OCI-LY7 (cell line): ENCODE measurements at regions not wholly inside any gene's neighbourhood (a gene's known extent, or its start where the extent isn't known, plus 50 kb on each side); places are given as distances from the start of the nearest gene placed in this dataset.

Experiments
- BruUV-seq: library from RNA; stranded (reverse); fragments of 400-500 nt; replicated peaks from 2 replicates; lab custom pipeline; 2021; lab: Mats Ljungman, UMichigan
- CTCF ChIA-PET: fragments of 300-600 bp; sonication (Branson Sonifier 250); formaldehyde crosslinking; loops from one replicate; lab custom pipeline; 2022; ENCODE audit warnings: antibody characterized with exemption; ENCODE audit not compliant: unreplicated experiment; lab: Charles Lee
- POLR2A ChIA-PET: fragments of 300-600 bp; sonication (Branson Sonifier 250); formaldehyde crosslinking; loops from one replicate; lab custom pipeline; 2022; ENCODE audit warnings: antibody characterized with exemption; lab: Charles Lee
- DNase-seq: peaks from one replicate; pipeline ENCODE4 v3.0.0-alpha.2; 2015; ENCODE audit warnings: low spot score
- H2AFZ ChIP-seq: fragments of 200-600 bp; sonication (generic), shearing (Covaris generic); 2 replicates; pipeline ENCODE4 v1.6.1; 2014; ENCODE audit warnings: mild to moderate bottlenecking, antibody characterized with exemption, low read length, moderate library complexity
- H3K27ac ChIP-seq: fragments of 200-600 bp; sonication (generic); 2 replicates; pipeline ENCODE4 v1.5.1; 2014; ENCODE audit warnings: mixed run types, low read depth, mild to moderate bottlenecking, moderate library complexity, low read length, inconsistent platforms; ENCODE audit not compliant: poor library complexity, severe bottlenecking
- H3K36me3 ChIP-seq: fragments of 200-600 bp; sonication (generic); 2 replicates; pipeline ENCODE4 v1.6.1; 2014; ENCODE audit warnings: mild to moderate bottlenecking, antibody characterized with exemption, low read length, moderate library complexity, mixed read lengths; ENCODE audit not compliant: insufficient read depth
- H3K4me1 ChIP-seq: fragments of 200-600 bp; sonication (generic); 2 replicates; pipeline ENCODE4 v1.5.1; 2014; ENCODE audit warnings: mild to moderate bottlenecking, low read length; ENCODE audit not compliant: insufficient read depth, poor library complexity, severe bottlenecking
- H3K4me2 ChIP-seq: fragments of 200-600 bp; sonication (generic); 2 replicates; pipeline ENCODE4 v1.6.1; 2014; ENCODE audit warnings: mild to moderate bottlenecking, low read length
- H3K4me3 ChIP-seq: fragments of 200-600 bp; sonication (generic); 2 replicates; pipeline ENCODE4 v1.5.1; 2014; ENCODE audit warnings: mild to moderate bottlenecking, low read depth, low read length; ENCODE audit not compliant: poor library complexity, severe bottlenecking
- H3K79me2 ChIP-seq: fragments of 200-600 bp; sonication (generic); 2 replicates; pipeline ENCODE4 v1.6.1; 2016; ENCODE audit warnings: low read depth, mild to moderate bottlenecking, low read length, moderate library complexity, mixed read lengths; ENCODE audit not compliant: insufficient read depth
- H3K9me2 ChIP-seq: fragments of 200-600 bp; sonication (generic); 2 replicates; pipeline ENCODE4 v1.6.1; 2016; ENCODE audit warnings: mild to moderate bottlenecking, low read length, mixed read lengths; ENCODE audit not compliant: insufficient read depth
- H3K9me3 ChIP-seq: fragments of 200-600 bp; sonication (generic); 2 replicates; pipeline ENCODE4 v1.6.1; 2014; ENCODE audit warnings: mild to moderate bottlenecking, mixed run types, low read length, mixed read lengths
- H4K20me1 ChIP-seq: fragments of 200-600 bp; sonication (generic); 2 replicates; pipeline ENCODE4 v1.6.1; 2014; ENCODE audit warnings: mild to moderate bottlenecking, antibody characterized with exemption, low read length, moderate library complexity, mixed read lengths; ENCODE audit not compliant: insufficient read depth
- EZH2phosphoT487 ChIP-seq: fragments of 200-600 bp; sonication (generic); IDR thresholded peaks from 2 replicates; pipeline ENCODE4 v1.6.1; 2018; ENCODE audit warnings: low read depth, borderline replicate concordance, mild to moderate bottlenecking, mixed run types, antibody characterized with exemption, low read length, moderate library complexity, mixed read lengths
- intact Hi-C: fragments of 100-400 bp; cut with micrococcal nuclease; formaldehyde crosslinking; loops from one replicate; pipeline ENCODE4 v1.10.0; 2022; ENCODE audit not compliant: unreplicated experiment
- TF ChIP-seq, protein P1 (sequence below): fragments of 200-600 bp; sonication (generic); conservative IDR thresholded peaks from 2 replicates; pipeline ENCODE4 v1.5.1; 2014; ENCODE audit warnings: mild to moderate bottlenecking, antibody characterized with exemption, low read length, moderate library complexity, mixed read lengths

- no peak overlapping the region for H3K4me3 ChIP-seq
- no peak overlapping the region for H3K27ac ChIP-seq
- intact Hi-C loops: no loop called here
- DNase-seq: no peak
- no peak overlapping the region for H2AFZ ChIP-seq
- no TSS peak for BruUV-seq
- H3K9me3 ChIP-seq: no peaks in the 10 kb centered on the region
- H3K4me2 ChIP-seq: no peak overlapping the region
- CTCF ChIA-PET: no interaction called here
- no peaks in the 10 kb centered on the region for H4K20me1 ChIP-seq
- no peaks in the 10 kb centered on the region for H3K9me2 ChIP-seq
- no peaks in the 10 kb centered on the region for H3K79me2 ChIP-seq
- no peaks in the 10 kb centered on the region for H3K4me1 ChIP-seq
- POLR2A ChIA-PET: interaction anchor here (0.7 kb wide), 1 partner anchor 305 kb away, joined by 3 read pairs; no protein-coding TSS in a partner anchor
- no peak for TF ChIP-seq EZH2phosphoT487
- TF ChIP-seq, protein P1, sequence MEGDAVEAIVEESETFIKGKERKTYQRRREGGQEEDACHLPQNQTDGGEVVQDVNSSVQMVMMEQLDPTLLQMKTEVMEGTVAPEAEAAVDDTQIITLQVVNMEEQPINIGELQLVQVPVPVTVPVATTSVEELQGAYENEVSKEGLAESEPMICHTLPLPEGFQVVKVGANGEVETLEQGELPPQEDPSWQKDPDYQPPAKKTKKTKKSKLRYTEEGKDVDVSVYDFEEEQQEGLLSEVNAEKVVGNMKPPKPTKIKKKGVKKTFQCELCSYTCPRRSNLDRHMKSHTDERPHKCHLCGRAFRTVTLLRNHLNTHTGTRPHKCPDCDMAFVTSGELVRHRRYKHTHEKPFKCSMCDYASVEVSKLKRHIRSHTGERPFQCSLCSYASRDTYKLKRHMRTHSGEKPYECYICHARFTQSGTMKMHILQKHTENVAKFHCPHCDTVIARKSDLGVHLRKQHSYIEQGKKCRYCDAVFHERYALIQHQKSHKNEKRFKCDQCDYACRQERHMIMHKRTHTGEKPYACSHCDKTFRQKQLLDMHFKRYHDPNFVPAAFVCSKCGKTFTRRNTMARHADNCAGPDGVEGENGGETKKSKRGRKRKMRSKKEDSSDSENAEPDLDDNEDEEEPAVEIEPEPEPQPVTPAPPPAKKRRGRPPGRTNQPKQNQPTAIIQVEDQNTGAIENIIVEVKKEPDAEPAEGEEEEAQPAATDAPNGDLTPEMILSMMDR: no peak
- no peaks in the 10 kb centered on the region for H3K36me3 ChIP-seq
Observed at GRCh38 chr4:112970903-112971302, 78.5 kb upstream of the ANK2 start.

GRCh38 chr4:112973750-112974251, 75.7 kb upstream of the ANK2 start:
- CTCF ChIA-PET: no interaction called here
- intact Hi-C loops: no loop called here
- no peaks in the 10 kb centered on the region for H3K79me2 ChIP-seq
- no peak overlapping the region for H3K4me3 ChIP-seq
- no peak for DNase-seq
- H2AFZ ChIP-seq: no peak overlapping the region
- BruUV-seq: no TSS peak
- POLR2A ChIA-PET: interaction anchor here (0.5 kb wide), 1 partner anchor 17 kb away, joined by 3 read pairs; no protein-coding TSS in a partner anchor
- no peak overlapping the region for H3K27ac ChIP-seq
- no peak overlapping the region for H3K4me2 ChIP-seq
- H3K9me3 ChIP-seq: no peaks in the 10 kb centered on the region
- no peaks in the 10 kb centered on the region for H3K36me3 ChIP-seq
- TF ChIP-seq EZH2phosphoT487: no peak
- TF ChIP-seq, protein P1: no peak
- no peaks in the 10 kb centered on the region for H3K4me1 ChIP-seq
- H3K9me2 ChIP-seq: no peaks in the 10 kb centered on the region
- no peaks in the 10 kb centered on the region for H4K20me1 ChIP-seq

DNA sequence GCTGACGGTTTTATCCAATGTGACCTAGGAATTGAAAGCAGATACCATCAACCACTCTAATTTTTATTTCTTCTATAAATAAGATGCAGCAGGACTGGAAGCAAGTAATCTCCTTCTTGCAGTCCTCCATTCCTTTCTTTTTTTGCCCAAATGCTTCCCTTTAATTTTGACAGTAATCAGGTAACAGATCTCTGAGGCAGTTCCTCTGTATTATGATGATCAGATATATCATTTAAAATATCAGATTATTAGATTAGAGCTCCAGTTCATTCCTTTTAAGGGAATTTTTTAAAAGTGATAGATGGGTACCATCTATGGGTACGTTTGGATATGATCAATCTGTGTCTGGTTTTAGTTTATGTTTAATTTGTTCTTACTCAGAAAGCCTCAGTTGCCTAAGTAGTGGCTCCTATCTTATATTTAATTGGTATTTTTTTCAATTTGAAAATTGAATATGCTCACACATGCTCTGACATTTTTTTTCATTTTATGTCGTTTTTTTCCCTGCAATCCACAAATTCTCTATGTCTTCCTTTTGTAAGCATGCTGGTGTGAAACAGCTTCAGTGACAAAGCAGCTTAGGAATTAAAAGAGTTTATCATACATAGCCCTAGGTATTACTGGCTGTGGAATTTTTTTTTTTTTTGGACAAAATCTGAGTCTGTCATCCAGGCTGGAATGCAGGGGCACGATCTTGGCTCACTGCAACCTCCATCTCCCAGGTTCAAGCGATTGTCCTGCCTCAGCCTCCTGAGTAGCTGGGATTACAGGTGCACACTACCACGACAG, 73.7 kb upstream of the ANK2 start:
- intact Hi-C loops: no loop called here
- POLR2A ChIA-PET: interaction anchor here (0.7 kb wide), 1 partner anchor 1031 kb away, joined by 3 read pairs; no protein-coding TSS in a partner anchor
- no peaks in the 10 kb centered on the region for H3K9me3 ChIP-seq
- no TSS peak for BruUV-seq
- H3K4me2 ChIP-seq: no peak overlapping the region
- no peaks in the 10 kb centered on the region for H4K20me1 ChIP-seq
- no peak overlapping the region for H3K27ac ChIP-seq
- TF ChIP-seq EZH2phosphoT487: no peak
- TF ChIP-seq, protein P1: no peak
- H3K4me3 ChIP-seq: no peak overlapping the region
- DNase-seq: no peak
- no peak overlapping the region for H2AFZ ChIP-seq
- H3K79me2 ChIP-seq: no peaks in the 10 kb centered on the region
- no peaks in the 10 kb centered on the region for H3K4me1 ChIP-seq
- no peaks in the 10 kb centered on the region for H3K36me3 ChIP-seq
- H3K9me2 ChIP-seq: no peaks in the 10 kb centered on the region
- CTCF ChIA-PET: no interaction called here
